D721Med (cell line): ENCODE measurements at regions not wholly inside any gene's neighbourhood (a gene's known extent, or its start where the extent isn't known, plus 50 kb on each side); places are given as distances from the start of the nearest gene placed in this dataset.

Experiments
- DNase-seq: peaks from one replicate; pipeline ENCODE4 v3.0.0; 2011; ENCODE audit warnings: low spot score; ENCODE audit not compliant: insufficient read length
- FAIRE-seq: peaks from 2 replicates; lab custom pipeline; 2011; peaks lifted over from hg19 to GRCh38; lab: Jason Lieb, UNC
- CTCF ChIP-seq: IDR thresholded peaks from 2 replicates; pipeline ENCODE4 v1.5.1; 2012; ENCODE audit warnings: mild to moderate bottlenecking, control low read depth; ENCODE audit not compliant: insufficient read depth; ENCODE audit errors: missing control alignments

- DNase-seq = no peak
- FAIRE-seq = no peak
- no peak for TF ChIP-seq CTCF
Measured at GRCh38 chr4:162954976-162955375, 211.7 kb downstream of the NAF1 start.

GRCh38 chr4:162952232-162952631, 214.5 kb downstream of the NAF1 start:
- DNase-seq = no peak
- TF ChIP-seq CTCF = no peak
- no peak for FAIRE-seq

GRCh38 chr4:162945713-162946112, 221.0 kb downstream of the NAF1 start:
- FAIRE-seq = no peak
- no peak for DNase-seq
- TF ChIP-seq CTCF = no peak

- no peak for DNase-seq
- no peak for TF ChIP-seq CTCF
- FAIRE-seq = no peak
Measured at GRCh38 chr4:162943263-162943662, 223.4 kb downstream of the NAF1 start.

- FAIRE-seq = no peak
- no peak for DNase-seq
- TF ChIP-seq CTCF = no peak
Measured at GRCh38 chr4:162938738-162939485, 227.8 kb downstream of the NAF1 start.

GRCh38 chr4:162935214-162935613, 231.5 kb downstream of the NAF1 start:
- no peak for DNase-seq
- no peak for FAIRE-seq
- TF ChIP-seq CTCF = no peak

GRCh38 chr4:162931286-162931685, 235.4 kb downstream of the NAF1 start:
- FAIRE-seq (no peak), DNase-seq (no peak)
- no peak for TF ChIP-seq CTCF
